ENCODE measurements at regions not wholly inside any gene's neighbourhood (a gene's known extent, or its start where the extent isn't known, plus 50 kb on each side); places are given as distances from the start of the nearest gene placed in this dataset.

- TF ChIP-seq CTCF (IDR thresholded peaks at IDR 0.05; ENCODE audit: extremely low read depth in 1 of 2, insufficient read depth in 1 of 2, low read depth in 1 of 2, low read length in 2 of 2) = no peak
- no peak for TF ChIP-seq EZH2 (IDR thresholded peaks at IDR 0.05; ENCODE audit: borderline replicate concordance, low read depth, low read length, severe bottlenecking)
- TF ChIP-seq POLR2A (IDR thresholded peaks at IDR 0.05; ENCODE audit: low read depth, low read length) = no peak
Measured at GRCh38 chr17:79142375-79142774, 67.8 kb downstream of the ENGASE start.
